ENCODE measurements at regions not wholly inside any gene's neighbourhood (a gene's known extent, or its start where the extent isn't known, plus 50 kb on each side); places are given as distances from the start of the nearest gene placed in this dataset.

DNA sequence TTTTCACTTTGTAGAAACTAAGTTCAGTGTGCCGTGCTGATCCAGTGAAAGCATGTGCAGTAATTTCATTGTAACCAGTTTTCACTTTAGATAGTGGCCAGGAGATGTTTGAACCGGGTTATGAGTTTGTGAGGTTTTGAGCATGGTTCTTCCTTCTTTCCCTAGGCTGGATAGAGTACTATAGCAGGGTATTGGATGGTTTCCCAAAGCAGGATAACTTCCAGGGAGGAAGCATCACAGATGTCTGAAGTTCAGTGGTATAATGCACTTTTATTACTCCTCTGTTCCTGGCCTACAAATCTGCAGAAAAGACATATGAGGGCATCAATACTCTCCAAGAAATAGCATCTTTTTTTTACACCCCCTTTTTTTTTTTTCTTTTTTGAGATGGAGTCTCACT, 823.1 kb downstream of the USP25 start:
- no peak for DNase-seq

DNA sequence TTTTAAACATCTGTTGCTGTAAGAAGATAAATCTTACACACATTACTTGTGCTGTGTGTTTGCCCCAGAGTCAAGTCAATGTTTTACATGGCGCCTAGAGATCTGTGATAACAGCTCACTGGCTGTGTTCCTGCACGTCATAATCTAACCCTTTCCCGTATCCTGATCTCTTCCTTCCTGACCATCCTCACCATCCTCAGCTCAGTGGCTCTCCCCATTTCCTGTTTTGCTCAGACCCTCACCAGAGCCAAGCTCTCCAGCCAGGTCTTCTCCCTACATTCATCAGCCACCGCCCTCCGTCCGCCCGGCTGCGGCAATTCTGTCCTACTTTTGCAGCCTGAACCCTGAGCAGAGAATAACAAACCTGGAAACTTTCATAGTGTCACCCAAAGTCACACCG, 824.7 kb downstream of the USP25 start:
- no peak for DNase-seq

DNA sequence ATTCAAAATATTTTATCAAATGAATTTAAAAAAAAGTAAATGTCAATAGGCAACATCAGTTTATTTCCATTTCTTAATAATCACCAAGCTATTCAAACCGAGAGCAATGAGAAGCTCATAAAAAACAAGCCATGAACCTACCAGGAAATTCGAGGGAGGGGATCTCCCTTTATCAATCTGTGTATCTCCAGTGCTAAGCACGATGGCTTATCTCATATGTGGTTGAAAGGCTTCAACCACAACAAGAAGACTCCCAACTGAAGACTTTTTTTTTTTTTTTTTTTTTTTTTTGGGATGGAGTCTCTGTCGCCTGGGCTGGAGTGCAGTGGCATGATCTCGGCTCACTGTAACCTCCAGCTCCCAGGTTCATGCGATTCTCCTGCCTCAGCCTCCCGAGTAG, 833.3 kb downstream of the USP25 start:
- no peak for DNase-seq

DNA sequence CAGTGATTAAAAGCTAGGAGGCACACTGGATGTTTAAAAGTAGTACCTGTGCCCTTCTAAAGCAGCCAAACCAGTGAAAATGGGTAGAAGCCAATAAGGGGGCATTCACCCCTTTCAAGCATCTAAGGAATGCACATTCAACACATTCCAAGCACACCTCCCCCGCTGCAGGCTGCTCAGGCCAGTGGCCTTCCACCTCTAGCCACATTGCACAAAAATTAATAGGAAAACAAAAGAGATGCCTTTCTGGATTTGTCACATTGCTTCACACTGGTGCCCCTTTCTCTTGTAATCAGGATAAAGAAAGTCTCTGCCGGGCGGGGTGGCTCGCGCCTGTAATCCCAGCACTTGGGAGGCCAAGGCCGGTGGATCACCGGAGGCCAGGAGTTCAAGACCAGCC, 834.0 kb downstream of the USP25 start:
- no peak for DNase-seq

DNA sequence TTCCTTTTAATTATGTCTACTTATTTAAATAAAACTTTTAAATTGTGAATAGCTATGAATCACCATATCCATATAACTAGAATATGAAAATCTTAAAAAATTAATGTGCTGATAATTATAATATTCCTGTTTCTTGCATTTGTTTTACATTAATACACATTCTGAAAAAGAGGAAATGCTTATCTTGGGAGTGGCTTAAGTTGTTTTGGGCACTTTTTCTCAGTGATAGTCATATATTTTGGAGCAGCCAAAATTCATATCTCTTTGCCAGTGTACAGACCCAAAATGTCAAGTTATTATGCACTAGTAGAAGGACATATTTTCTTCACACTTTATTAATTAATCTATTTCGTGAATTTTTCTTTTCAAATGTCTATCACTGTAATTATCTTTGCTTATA, 838.5 kb downstream of the USP25 start:
- DNase-seq: no peak

DNA sequence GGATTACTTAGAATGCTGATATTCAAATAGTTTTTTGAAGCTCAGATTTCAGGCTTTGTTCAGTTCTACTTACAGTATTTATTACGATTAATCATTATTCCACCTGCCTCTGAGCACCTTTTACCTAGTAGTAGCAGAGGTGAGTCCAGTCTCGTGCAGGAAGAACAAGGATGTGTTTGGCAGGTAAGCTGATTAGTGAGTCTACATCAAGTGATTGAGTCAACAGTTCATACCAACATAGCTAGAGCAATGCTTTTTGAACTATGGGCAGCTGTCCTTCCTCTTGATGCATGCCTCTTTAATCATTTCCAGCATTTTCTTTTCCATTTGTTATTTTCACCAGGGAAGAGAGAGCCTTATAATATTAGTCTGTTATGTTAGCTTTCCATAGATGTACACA, 838.9 kb downstream of the USP25 start:
- DNase-seq: no peak

DNA sequence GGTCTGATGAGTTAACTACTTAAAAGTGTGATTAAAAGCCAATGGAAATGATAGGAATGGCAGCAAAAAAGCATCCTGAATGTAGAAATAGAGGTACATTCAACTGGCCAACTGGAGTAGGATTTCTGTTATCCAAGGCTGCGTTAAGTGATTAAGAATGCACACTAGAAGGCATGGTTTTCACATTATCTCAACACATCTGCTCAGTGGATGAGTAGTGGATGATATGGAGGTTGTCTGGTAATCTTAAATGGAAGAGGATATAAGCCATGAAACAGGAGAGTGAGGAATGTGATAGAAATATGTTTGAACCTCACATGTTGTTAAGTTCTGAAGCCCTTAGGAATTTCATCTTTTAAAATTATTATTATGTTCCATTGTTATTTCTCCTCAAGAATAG, 839.9 kb downstream of the USP25 start:
- DNase-seq: no peak

DNA sequence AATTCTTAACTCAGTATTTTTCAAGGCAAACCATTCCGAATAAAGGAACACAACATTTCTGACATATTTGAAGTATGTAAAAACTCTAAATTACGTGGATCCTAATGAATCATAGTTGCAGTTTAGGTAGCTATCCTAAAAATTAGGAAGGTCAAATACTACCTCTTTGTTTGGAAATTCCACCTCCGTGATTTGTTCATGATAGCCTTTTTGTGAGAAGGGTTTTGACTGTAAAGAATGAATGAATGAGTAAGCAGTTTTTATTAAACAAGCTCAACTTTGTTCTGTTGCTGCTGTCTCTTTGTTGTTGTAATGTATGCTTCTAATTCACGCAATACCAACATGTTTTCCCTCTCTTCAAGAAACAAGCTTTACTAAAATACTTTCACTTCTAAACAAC, 840.4 kb downstream of the USP25 start:
- no peak for DNase-seq

DNA sequence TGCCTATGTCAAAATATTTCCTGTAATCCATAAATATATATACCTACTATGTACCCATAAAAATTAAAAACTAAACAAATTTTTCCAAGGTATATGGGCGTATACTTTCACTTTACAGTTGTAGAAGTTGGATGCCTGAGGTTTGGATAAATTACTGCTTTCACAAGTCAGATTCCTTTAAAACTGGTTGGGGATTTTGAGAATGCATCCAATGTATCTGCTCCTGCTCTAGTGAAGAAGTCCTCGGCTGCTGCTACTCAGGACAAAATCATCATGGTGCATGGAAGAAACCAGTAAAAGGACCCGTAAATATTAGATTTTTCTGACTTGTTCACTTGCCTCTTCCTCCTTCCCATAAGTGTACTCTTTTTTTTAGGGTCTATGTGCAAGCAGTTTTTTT, 841.1 kb downstream of the USP25 start:
- DNase-seq: no peak

DNA sequence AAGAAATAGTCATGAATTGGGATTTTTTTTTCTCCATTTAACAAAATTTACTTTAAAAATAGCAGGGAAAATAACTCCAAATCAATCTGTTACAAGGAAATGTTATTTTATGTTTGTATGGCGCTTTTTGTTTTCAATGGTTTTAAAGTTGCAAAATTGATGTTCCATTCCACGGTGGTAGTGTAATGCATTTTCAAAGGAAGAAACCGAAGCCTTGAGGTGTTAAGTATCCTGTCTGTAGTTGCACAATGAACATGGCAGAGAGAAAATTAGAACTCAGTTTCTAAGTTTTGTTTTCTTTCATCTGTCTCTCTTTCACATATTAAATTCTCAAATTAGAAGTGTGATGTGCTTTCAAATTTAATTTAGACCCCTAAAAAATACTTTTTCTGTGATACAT, 841.8 kb downstream of the USP25 start:
- DNase-seq: no peak

DNA sequence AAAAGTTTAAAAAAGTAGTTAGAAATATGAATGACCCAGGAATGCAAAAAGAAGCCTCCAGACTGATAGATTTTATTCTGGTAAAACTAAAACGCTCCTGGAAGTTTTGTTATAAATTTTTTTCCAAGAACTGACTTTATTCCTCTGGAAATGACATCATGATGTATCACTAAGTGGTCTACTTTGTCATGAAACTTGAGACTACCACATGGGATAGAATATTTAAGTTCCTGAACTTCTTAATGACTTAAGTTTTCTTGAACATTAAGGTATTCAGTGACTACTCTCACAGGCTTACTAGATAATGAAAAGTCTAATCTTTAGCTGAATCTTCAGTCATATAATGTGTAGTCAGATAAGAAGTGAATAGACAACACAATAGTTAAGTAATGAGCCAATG, 842.2 kb downstream of the USP25 start:
- no peak for DNase-seq

DNA sequence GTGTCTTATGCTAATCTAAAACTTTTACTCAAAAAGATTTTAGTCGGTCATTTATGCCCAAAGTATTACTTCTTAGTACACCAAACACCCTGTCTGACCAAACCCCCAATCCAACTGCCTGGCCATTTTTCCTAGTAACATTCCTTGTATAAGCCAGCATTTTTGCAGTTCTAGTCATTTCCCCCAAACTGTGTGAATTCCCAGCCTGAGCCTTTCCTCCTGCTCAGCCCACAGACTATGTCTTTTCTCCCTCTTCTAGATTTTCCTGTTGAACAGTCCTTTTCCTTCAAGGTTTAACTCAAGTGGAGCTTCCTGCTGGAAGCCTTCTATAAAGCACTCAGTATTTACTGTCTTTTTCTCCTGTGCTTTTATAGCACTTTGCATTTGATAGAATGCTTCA, 843.8 kb downstream of the USP25 start:
- no peak for DNase-seq

DNA sequence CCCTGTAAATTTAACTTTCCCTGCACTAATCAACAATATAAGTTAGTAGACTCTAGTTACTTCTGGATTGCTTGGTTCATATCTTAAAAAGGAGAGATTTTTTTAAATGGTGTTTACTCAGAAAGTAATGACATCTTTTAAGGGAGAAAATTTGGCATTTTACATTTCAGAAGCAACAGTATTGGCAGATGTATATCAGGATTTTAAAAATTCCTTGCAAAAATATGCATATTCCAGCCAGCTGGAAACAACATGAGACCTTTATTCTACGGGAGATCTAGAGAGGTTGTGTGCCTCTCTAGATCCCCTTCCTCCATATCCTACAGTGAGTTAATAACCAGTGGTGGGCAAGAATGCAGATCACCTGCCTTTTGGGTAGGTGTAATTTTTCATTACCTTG, 848.2 kb downstream of the USP25 start:
- DNase-seq: no peak

DNA sequence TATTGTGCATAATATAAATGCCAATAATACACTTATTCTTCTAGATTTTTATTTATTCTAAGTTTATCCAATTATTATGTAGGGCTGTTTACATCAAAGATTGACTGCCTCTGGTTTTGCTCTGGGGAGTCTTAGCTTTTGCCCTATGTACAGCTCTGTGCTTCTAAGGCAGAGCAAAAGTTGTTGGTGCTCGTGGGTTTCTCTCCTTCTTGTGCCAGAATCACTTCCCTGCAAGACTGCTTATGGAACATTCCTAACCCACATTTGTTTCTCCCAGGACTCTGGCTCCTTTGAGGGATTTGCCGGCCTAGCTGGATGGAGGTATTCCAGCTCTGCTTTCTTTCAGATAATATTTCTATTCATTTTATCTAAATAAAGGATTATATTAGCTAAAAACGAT, 849.1 kb downstream of the USP25 start:
- no peak for DNase-seq

DNA sequence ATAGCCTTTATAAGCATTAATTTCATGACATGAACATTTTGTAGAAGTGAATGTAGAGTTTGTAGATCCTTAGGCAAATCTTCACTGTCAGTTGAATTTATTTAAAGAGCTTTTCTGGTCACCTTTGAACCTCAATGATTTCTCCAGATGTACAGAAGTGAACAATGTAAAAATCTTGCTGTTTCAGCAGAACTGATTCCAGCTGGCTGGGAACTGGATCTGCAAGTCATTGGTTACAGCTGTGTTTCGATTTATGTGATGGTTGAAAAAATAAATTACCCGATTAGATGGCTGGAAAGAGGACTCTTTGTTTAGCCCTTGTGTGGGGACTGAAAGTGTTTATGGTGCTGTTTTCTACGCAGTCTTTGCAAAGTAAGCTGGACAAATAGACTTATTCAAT, 849.8 kb downstream of the USP25 start:
- no peak for DNase-seq

DNA sequence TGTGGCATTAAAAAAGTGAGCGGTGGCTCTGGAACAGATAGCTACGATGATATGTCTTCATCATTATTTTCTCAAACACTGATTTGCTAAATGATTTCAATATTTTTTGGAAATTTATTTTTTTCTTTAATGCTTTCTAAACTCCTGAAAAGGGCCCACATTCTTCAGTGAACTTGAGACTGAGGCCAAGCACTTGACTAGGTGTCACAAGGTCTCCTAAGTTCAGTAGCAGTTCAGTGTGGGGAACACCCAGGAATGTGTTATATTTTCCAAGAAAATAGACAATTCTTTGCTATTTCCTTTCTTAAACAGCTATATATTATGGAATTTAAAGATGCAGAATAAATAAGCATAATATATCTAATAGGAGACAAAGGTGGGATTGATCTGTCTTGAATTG, 850.9 kb downstream of the USP25 start:
- DNase-seq: no peak

DNA sequence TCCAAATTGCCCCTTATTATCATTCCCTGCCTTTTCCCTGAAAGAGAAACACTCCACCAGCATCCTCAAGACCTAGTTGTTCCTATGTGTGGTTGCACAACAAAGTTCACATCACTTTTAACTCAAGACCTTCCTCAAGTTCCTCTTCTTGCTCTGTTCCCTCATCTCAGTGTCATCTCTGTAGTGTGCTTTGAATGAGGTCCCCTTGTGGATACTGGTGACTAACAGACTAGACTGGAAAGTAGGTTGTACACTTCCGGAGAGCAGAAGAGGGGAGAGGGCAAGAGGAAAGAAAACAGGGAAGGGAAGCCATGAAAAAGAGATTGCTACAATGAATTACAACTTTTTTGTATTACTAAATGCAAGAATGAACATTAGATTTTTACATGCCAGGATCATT, 853.8 kb downstream of the USP25 start:
- no peak for DNase-seq

DNA sequence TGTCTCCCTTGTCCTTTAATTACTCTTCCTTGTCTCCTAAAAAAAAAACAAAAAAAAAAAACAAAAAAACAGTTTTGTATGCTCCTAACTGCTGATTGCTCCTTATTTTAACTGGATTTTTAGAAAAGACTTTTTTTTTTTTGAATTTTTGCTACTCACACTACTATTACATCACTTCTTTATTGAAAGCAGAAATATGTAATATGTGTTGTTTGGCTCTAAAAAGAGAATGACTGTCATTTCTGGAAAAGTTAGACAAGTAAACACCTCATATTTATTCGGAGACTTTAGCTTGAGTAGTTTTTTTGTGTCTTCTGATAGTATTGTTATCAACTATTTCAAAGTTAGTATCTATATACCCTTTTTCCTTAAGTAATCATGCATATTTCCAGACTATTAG, 855.0 kb downstream of the USP25 start:
- no peak for DNase-seq

DNA sequence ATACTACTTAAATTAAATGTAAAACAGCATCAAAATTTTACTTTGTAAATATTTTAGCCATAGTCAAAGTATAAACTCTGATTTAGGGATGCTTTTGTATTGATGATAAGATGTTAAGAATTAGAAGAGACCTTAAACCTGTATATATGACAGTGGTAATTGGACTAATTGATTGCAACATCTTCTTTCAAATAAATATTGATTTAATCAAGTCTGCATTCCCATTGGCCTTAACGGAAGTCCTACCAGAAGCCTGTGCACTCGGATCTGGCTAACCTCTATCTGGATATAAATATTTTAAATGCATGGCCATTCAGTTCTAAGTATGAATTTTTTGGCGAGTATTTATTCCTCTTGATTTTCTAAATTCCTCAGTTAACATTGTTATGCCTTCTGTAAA, 856.1 kb downstream of the USP25 start:
- DNase-seq: no peak

DNA sequence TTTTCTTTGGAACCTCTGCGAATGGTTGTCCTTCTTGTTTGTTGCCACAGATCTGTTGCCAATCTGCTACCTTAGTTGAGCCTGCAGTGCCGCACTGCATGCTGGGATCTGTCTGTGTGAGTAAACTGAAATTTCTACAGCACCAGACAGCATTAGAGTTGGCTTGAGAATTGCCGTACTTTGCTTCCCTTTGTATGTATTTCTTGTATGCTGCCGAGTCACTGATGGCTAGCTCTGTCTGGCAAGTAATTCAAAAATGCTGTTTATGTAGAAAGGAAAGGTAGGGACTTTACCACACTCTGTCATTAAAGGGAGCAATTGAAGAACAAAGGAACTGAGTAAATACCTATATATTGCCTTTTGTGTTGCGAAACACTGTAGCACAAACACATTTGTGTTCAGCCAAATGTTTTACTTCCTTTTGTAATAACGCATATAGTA, 857.4 kb downstream of the USP25 start:
- DNase-seq: no peak

DNA sequence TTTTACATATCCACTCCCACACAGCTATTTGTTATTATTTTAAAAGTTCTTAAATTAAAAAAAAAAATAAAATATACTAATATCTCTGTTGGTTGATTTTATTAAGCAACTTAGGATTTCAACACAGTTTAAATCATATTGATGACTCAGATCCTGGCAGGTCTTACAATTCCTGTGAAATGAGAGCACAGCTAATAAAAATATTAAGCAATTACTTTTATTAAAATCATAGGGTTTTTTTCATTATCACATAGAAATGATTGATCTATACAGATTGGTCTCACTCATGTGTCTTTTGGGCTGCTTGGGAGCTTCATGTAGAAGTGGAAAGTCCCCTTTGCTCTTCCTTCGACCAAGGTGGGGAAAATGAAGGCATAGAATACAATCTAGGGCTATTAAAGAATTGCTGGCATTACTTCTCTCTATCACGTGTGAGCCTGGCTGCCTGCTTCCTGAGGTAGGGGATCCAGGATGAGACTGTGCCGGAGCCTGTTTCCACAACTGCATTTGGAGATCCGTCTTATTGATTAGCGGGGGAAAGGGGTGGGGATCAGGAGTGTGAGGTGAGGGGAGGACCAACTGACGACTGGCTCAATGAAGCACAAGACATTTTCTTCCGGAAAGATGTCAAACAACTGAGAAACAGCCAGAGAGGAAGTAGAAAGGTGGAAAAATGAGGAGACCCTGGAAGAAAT, 858.0 kb downstream of the USP25 start:
- DNase-seq: no peak

DNA sequence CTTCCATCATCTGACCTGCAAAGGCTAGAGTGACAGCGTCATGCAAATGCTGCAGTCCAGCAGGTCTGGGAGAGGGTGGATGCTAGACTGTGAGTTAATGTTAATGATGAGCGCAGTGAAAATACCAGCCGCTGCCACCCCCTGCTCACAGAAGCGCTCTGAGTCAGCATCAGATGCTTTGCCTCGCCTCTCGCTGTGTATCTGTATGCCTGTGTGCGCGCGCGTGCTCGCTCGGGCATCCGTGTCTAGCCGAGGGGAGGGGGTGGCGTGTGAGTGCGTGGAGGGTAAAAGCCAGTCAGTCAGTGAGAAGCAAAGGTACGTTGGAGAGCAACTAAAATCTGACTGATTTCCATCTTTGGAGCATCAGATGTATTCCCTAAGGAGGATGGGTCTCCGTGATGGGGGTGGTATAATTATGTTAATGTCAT, 858.7 kb downstream of the USP25 start:
- DNase-seq: no peak

DNA sequence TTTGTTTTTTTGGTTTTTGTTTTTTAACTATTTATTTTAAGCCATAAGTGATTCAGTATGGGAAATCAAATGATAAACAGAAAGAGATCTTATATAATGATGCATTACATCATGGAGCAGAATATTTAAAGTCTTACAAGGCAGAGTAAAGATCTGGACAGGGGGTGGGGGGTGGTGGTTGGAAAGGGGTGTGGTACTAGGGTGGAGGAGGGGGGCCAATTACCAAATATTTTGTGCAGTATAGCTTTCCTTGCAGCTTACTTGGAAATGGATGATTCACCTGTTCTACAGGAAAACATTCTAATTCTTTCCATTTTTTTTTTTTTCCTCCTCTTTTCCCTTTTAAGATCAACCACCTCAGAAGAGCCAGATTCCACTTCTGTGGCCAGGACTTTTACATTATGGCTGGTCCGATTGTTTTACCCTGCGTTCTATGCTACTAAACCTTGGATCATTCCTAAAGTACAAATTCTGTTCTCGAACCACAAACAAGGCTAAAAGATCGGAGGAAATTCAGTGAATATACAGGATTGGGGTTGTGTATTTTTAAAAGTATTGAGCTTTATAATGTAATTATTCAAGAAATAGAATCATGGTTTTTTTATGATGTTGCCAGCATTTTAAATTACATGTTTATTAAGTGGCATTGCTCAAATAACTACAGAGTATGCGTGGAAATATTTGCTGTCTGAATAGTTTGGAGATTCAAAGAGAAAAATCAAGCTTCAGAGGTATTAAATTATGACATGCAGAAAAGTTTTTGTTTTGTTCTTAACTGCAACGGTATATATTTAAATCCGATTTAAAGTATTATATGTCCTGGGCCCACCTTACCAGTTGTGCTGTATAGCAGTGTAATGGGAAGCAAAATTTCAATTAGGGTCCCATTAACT, 859.5 kb downstream of the USP25 start:
- DNase-seq: no peak

DNA sequence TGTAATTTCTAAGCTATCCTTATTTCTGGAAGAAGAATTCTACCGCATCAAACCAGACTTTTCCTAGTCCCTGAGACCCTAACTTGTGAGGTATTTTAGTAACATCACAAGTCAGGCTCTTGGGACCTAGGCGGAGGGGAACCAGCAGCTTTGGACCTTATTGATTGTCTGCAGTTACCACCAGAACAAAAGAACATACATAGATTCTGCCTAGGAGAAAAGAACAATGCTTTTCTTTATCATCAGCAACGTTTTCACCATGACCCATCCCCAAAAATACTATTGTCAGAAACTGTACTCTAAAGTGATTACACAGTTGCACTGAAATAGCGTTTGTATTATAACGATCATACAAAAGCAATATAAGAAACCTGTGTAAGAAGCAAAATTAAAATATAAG, 860.4 kb downstream of the USP25 start:
- DNase-seq: no peak
